ENCODE measurements at regions not wholly inside any gene's neighbourhood (a gene's known extent, or its start where the extent isn't known, plus 50 kb on each side); places are given as distances from the start of the nearest gene placed in this dataset.

DNA sequence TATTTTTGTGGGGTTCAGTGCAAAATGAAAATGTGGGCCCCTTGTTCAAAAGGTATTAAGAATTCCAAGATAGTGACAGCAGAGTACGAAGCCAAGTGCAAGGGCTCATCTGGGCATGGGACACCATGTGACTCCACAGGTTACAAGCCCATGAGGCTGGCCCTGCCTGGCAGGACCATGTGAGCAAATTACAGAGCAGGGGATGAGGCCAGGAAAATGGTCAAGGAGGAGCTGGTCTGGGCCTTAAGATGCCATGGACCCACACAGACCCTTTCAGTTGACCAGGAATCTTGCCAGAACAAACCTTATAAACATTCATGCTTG lies 86.9 kb downstream of the SNX5 start:
- H3K36me3 ChIP-seq: no peaks in the 10 kb centered on the region
- DNase-seq (ENCODE audit: low spot score in 2 of 2): no peak
- intact Hi-C loops (cut with DNase I): no loop called here

DNA sequence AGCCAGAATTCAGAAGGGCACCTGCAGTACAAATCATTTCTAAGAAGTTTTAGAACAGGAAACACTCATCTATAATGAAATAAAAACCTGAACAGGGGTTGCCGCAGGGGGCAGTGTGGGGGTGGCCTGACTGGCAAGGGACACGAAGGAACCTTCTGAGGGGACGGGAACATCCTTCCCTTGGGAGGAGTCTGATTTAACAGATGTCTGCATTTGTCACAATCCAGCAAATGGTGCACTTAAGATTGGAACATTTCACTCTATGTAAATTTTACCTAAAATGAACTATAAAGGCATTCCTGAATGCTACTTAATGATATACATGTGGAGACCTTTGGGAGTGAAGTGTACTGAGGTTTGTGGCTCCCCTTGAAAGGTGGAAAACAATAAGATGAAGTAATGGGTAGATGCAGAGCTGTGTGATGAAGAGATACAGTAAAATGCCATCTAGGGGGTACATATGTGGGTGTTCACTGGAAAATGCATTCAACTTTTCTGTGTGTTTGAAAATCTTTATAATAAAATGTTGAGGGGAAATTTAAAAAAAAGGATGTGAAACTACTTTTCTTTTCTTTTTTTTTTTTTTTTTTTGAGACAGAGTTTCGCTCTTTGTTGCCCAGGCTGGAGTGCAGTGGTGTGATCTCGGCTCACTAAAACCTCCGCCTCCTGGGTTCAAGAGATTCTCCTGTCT lies 89.5 kb downstream of the SNX5 start:
- no peak overlapping the region for H3K4me3 ChIP-seq
- no peaks in the 10 kb centered on the region for H3K9me3 ChIP-seq
- DNase-seq (ENCODE audit: low spot score in 2 of 2): no peak
- H3K36me3 ChIP-seq: no peaks in the 10 kb centered on the region
- TF ChIP-seq, protein P1, sequence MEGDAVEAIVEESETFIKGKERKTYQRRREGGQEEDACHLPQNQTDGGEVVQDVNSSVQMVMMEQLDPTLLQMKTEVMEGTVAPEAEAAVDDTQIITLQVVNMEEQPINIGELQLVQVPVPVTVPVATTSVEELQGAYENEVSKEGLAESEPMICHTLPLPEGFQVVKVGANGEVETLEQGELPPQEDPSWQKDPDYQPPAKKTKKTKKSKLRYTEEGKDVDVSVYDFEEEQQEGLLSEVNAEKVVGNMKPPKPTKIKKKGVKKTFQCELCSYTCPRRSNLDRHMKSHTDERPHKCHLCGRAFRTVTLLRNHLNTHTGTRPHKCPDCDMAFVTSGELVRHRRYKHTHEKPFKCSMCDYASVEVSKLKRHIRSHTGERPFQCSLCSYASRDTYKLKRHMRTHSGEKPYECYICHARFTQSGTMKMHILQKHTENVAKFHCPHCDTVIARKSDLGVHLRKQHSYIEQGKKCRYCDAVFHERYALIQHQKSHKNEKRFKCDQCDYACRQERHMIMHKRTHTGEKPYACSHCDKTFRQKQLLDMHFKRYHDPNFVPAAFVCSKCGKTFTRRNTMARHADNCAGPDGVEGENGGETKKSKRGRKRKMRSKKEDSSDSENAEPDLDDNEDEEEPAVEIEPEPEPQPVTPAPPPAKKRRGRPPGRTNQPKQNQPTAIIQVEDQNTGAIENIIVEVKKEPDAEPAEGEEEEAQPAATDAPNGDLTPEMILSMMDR (IDR thresholded peaks at IDR 0.05): no peak
- no peaks in the 10 kb centered on the region for H3K27me3 ChIP-seq
- peaks cover 12 to 22% of the 10 kb centered on the region in 2 donors for H3K4me1 ChIP-seq
- intact Hi-C loops (cut with DNase I): no loop called here
- no peak overlapping the region for H3K27ac ChIP-seq

More for the DNA sequence above, 86.9 kb downstream of the SNX5 start:
- H3K27ac ChIP-seq: no peak overlapping the region
- TF ChIP-seq, protein P1 (IDR thresholded peaks at IDR 0.05): no peak
- H3K4me1 ChIP-seq: no peaks in the 10 kb centered on the region
- H3K4me3 ChIP-seq: no peak overlapping the region
- H3K27me3 ChIP-seq: no peaks in the 10 kb centered on the region
- H3K9me3 ChIP-seq: no peaks in the 10 kb centered on the region

DNA sequence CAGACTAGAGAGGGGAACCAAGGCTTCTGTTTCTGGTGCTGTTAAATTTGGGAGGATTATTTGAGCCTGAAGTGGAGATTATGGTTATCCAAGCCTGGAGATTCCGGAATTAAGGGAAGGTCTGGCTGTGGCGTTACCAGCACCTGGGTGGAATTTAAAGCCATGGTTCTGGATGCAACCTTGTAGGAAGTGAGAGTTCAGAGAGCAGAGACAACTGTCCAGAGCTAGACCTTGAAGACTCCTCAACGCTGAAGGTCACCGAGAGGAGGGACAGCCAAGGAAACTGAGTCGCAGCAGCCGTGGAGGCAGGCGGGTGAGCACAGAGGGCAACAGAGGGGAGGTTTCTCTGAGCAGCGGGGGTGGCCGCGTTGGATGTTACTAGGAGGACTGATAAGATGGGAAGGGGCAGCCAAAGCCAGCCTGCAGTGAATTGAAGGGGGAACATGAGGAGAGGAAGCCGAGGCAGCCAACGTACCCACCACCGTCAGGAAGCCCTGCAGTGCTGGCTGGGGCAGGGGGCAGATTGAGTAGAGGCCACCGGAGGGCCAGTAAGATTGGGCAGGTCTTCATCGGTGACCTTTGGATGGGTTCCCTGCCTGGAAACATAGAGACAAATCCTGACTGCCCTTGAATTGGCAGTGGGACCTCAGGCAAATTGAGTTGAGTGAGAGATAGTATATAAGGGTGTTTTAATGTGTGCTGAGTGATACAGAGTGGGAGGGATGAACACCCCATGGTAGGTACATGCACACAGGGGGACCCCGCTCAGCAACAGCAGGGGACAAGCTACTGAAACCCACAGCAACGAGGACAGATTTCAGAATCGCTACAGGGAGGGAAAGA lies 90.3 kb downstream of the SNX5 start:
- H3K36me3 ChIP-seq: no peaks in the 10 kb centered on the region
- TF ChIP-seq, protein P1 (IDR thresholded peaks at IDR 0.05): no peak
- H3K9me3 ChIP-seq: no peaks in the 10 kb centered on the region
- H3K27me3 ChIP-seq: no peaks in the 10 kb centered on the region
- no peak overlapping the region for H3K4me3 ChIP-seq
- intact Hi-C loops (cut with DNase I): no loop called here
- peaks cover 12 to 26% of the 10 kb centered on the region in 2 donors for H3K4me1 ChIP-seq
- no peak overlapping the region for H3K27ac ChIP-seq
- no peak for DNase-seq (ENCODE audit: low spot score in 2 of 2)

DNA sequence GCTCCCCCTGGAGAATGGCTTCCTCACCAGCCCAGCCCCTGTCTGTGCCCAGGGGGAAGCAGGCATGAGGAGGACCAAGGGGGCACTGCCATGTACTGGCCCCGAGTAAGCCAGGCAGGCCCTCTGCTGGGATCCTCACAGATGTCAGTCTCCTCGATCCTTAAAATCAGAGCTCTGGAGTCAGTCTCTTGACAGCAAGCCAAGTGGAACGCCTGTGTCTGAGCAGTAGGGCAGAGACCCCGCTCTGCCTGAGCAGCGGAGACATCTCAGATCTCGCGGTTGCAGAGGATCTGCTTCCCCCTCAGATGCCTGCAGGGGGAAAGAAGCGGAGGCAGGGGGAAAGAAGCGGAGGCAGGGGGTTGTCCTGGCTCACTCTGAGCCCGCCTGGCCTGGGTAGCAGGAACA lies 92.6 kb downstream of the SNX5 start:
- Histone ChIP-seq H3K36me3 (no peaks in the 10 kb centered on the region), H3K9me3 (no peaks in the 10 kb centered on the region), H3K4me3 (peak overlapping the region in 1 of 2 donors; percentile 24), H3K27ac (peak overlapping the region in 1 of 2 donors; percentile 7), H3K4me1 (peaks cover 12 to 26% of the 10 kb centered on the region in 2 donors), H3K27me3 (no peaks in the 10 kb centered on the region)
- TF ChIP-seq, protein P1 (IDR thresholded peaks at IDR 0.05): no peak
- intact Hi-C loops (cut with DNase I): loop anchor here (1.0 kb wide), 1 partner anchor 80 kb away; no protein-coding TSS in a partner anchor
- DNase-seq (ENCODE audit: low spot score in 2 of 2): no peak

DNA sequence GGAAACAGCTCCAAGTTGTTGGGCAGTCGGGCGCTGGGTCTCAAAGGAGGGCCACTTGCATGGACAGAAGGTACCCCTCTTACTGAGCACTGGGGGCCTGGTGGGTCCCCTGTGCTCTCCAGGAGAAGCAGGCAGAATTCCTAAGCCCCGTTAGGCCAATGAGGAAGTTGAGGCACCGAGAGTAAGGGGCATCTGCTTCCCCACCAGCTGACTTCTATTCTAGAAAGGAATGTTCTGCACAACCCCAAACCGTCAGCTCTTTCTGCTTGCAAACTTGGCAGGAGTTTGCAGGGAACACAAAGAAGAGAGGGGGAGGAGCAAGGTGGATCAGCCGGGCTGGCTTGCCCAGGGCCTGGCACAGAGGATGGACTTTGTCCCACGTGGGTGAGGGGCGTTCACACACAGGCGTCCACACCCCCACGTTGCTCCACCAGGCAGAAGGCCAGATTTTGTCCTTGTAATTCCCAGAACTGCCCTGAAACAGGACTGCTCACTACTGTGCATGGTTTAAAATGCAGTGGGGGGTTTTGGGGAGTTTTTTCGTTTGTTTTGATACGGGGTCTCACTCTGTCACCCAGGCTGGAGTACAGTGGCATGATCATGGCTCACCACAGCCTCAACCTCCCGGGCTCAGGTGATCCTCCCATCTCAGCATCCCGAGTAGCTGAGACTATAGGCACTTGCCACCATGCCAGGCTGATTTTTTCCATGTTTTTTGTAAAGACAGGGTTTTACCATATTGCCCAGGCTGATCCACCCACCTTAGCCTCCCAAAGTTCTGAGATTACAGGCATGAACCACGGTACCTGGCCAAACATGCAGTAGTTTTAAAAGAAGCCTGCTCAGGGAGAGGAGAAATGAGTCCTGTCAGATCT lies 93.3 kb downstream of the SNX5 start:
- intact Hi-C loops (cut with DNase I): loop anchor here (1.0 kb wide), 1 partner anchor 79 kb away; no protein-coding TSS in a partner anchor
- TF ChIP-seq, protein P1 (IDR thresholded peaks at IDR 0.05): no peak
- Histone ChIP-seq H3K27me3 (no peaks in the 10 kb centered on the region), H3K9me3 (no peaks in the 10 kb centered on the region), H3K4me3 (peak overlapping the region in 1 of 2 donors; percentile 29), H3K36me3 (no peaks in the 10 kb centered on the region), H3K4me1 (peaks cover 12 to 26% of the 10 kb centered on the region in 2 donors), H3K27ac (peak overlapping the region in 1 of 2 donors; percentile 7)
- peak; percentile 34 to 86 for DNase-seq (ENCODE audit: low spot score in 2 of 2)

All from ascending aorta (tissue), 2 donors.